ENCODE measurements at regions not wholly inside any gene's neighbourhood (a gene's known extent, or its start where the extent isn't known, plus 50 kb on each side); places are given as distances from the start of the nearest gene placed in this dataset.

- peak overlapping the region; percentile 4 to 40 (median 17) for H3K27ac ChIP-seq
- no peak overlapping the region for H3K4me3 ChIP-seq
- H3K27me3 ChIP-seq = no peaks in the 10 kb centered on the region
- DNase-seq = no peak
- H3K9me3 ChIP-seq = no peaks in the 10 kb centered on the region
- WGBS, 2 donors = 61 to 73% methylated on average over 6 of the region's 6 CpGs
- TF ChIP-seq CTCF (IDR thresholded peaks at IDR 0.05) = no peak
- no peak for TF ChIP-seq EP300 (IDR thresholded peaks at IDR 0.05)
- TF ChIP-seq POLR2A (IDR thresholded peaks at IDR 0.05) = no peak
- peak in 3 of 4 donors; percentile 26 to 51 (median 33) for TF ChIP-seq POLR2AphosphoS5 (IDR thresholded peaks at IDR 0.05)
- peaks cover 0 to 5% (median 0%) of the 10 kb centered on the region in 4 donors for H3K4me1 ChIP-seq
- intact Hi-C loops (cut with DNase I) = no loop called here
- no peaks in the 10 kb centered on the region for H3K36me3 ChIP-seq
Measured at GRCh38 chr9:110027671-110028081, 180.3 kb downstream of the C9orf152 start.

- no peak for TF ChIP-seq POLR2AphosphoS5 (IDR thresholded peaks at IDR 0.05)
- no peak for TF ChIP-seq POLR2A (IDR thresholded peaks at IDR 0.05)
- no peak for TF ChIP-seq CTCF (IDR thresholded peaks at IDR 0.05)
- no peak for TF ChIP-seq EP300 (IDR thresholded peaks at IDR 0.05)
- 57 to 81% methylated on average over 5 of the region's 5 CpGs for WGBS, 2 donors
- no peak for DNase-seq
- H3K9me3 ChIP-seq = no peaks in the 10 kb centered on the region
- H3K27me3 ChIP-seq = no peaks in the 10 kb centered on the region
- no peaks in the 10 kb centered on the region for H3K36me3 ChIP-seq
- intact Hi-C loops (cut with DNase I) = no loop called here
- H3K4me1 ChIP-seq = peaks cover 0 to 5% (median 0%) of the 10 kb centered on the region in 4 donors
- no peak overlapping the region for H3K4me3 ChIP-seq
- H3K27ac ChIP-seq = peak overlapping the region in 1 of 4 donors; percentile 22
Measured at GRCh38 chr9:110028271-110028670, 179.7 kb downstream of the C9orf152 start.

GRCh38 chr9:110028676-110029075 is 179.3 kb downstream of the C9orf152 start:
- no peaks in the 10 kb centered on the region for H3K27me3 ChIP-seq
- no peak overlapping the region for H3K4me3 ChIP-seq
- H3K36me3 ChIP-seq = no peaks in the 10 kb centered on the region
- 81 to 85% methylated on average over 3 of the region's 3 CpGs for WGBS, 2 donors
- no peak for TF ChIP-seq POLR2A (IDR thresholded peaks at IDR 0.05)
- no peak for TF ChIP-seq CTCF (IDR thresholded peaks at IDR 0.05)
- TF ChIP-seq EP300 (IDR thresholded peaks at IDR 0.05) = no peak
- no peak for TF ChIP-seq POLR2AphosphoS5 (IDR thresholded peaks at IDR 0.05)
- H3K27ac ChIP-seq = peak overlapping the region in 1 of 4 donors; percentile 22
- intact Hi-C loops (cut with DNase I) = no loop called here
- DNase-seq = no peak
- H3K4me1 ChIP-seq = peaks cover 0 to 5% (median 0%) of the 10 kb centered on the region in 4 donors
- H3K9me3 ChIP-seq = no peaks in the 10 kb centered on the region

GRCh38 chr9:110029429-110029955 is 178.5 kb downstream of the C9orf152 start:
- Histone ChIP-seq H3K9me3 (no peaks in the 10 kb centered on the region), H3K27me3 (no peaks in the 10 kb centered on the region), H3K36me3 (no peaks in the 10 kb centered on the region), H3K4me3 (no peak overlapping the region), H3K27ac (peak overlapping the region in 1 of 4 donors; percentile 22), H3K4me1 (peaks cover 0 to 5% (median 0%) of the 10 kb centered on the region in 4 donors)
- TF ChIP-seq EP300 (IDR thresholded peaks at IDR 0.05) (no peak), POLR2AphosphoS5 (IDR thresholded peaks at IDR 0.05) (peak in 1 of 4 donors; percentile 40)
- no peak for DNase-seq
- WGBS, 2 donors = 53 to 72% methylated on average over 4 of the region's 4 CpGs
- intact Hi-C loops (cut with DNase I) = no loop called here

- intact Hi-C loops (cut with DNase I) = no loop called here
Measured at GRCh38 chr9:110029956-110030480, 177.9 kb downstream of the C9orf152 start.

More at GRCh38 chr9:110029956-110030480, 177.9 kb downstream of the C9orf152 start:
- H3K27ac ChIP-seq = peak overlapping the region in 1 of 4 donors; percentile 22
- H3K27me3 ChIP-seq = no peaks in the 10 kb centered on the region
- 66 to 70% methylated on average over 4 of the region's 4 CpGs for WGBS, 2 donors
- no peak for DNase-seq
- no peak for TF ChIP-seq POLR2A (IDR thresholded peaks at IDR 0.05)
- TF ChIP-seq POLR2AphosphoS5 (IDR thresholded peaks at IDR 0.05) = no peak
- TF ChIP-seq CTCF (IDR thresholded peaks at IDR 0.05) = no peak
- TF ChIP-seq EP300 (IDR thresholded peaks at IDR 0.05) = no peak
- peaks cover 0 to 5% (median 0%) of the 10 kb centered on the region in 4 donors for H3K4me1 ChIP-seq
- H3K36me3 ChIP-seq = no peaks in the 10 kb centered on the region
- no peaks in the 10 kb centered on the region for H3K9me3 ChIP-seq
- no peak overlapping the region for H3K4me3 ChIP-seq
